Brain microvascular endothelial cell (primary cell): ENCODE measurements at regions not wholly inside any gene's neighbourhood (a gene's known extent, or its start where the extent isn't known, plus 50 kb on each side); places are given as distances from the start of the nearest gene placed in this dataset.

Source experiments
- DNase-seq: peaks from one replicate; pipeline ENCODE4 v3.0.0-alpha.2; 2020
- H3K27ac ChIP-seq: fragments of 250-450 bp; sonication (Bioruptor Pico); 2 replicates; pipeline ENCODE4 v1.5.1; 2020; ENCODE audit warnings: mild to moderate bottlenecking, moderate library complexity
- H3K27me3 ChIP-seq: fragments of 250-450 bp; sonication (Bioruptor Pico); replicated peaks from 2 replicates; pipeline ENCODE4 v1.5.1; 2020; ENCODE audit warnings: mild to moderate bottlenecking
- H3K36me3 ChIP-seq: fragments of 250-450 bp; sonication (Bioruptor Pico); replicated peaks from 2 replicates; pipeline ENCODE4 v1.5.1; 2020; ENCODE audit warnings: mild to moderate bottlenecking
- H3K4me3 ChIP-seq: 2 replicates; pipeline ENCODE4 v1.5.1; 2011; ENCODE audit warnings: low read depth, mild to moderate bottlenecking, control low read depth, low read length, moderate library complexity
- CTCF ChIP-seq: IDR thresholded peaks from 2 replicates; pipeline ENCODE4 v1.5.1; 2011; ENCODE audit warnings: low read depth, mild to moderate bottlenecking, moderate library complexity, low read length, control low read depth, inconsistent platforms; ENCODE audit errors: missing control alignments
- in situ Hi-C: cut with HindIII; loops from 2 replicates; pipeline ENCODE4 v1.10.0; 2017; ENCODE audit warnings: low sequenced_read_pairs, low pct_ligation_motif_present

- H3K27ac ChIP-seq: no peak overlapping the region
- no peaks in the 10 kb centered on the region for H3K36me3 ChIP-seq
- in situ Hi-C loops: no loop called here
- peaks cover 6% of the 10 kb centered on the region for H3K27me3 ChIP-seq
- peak overlapping the region; percentile 71 for H3K4me3 ChIP-seq
- peak; percentile 40 for DNase-seq
- peak; percentile 68 for TF ChIP-seq CTCF
Measured at GRCh38 chr2:71277536-71278103, 50.7 kb upstream of the PAIP2B start.

- H3K27ac ChIP-seq: no peak overlapping the region
- no peak for DNase-seq
- H3K4me3 ChIP-seq: peak overlapping the region; percentile 71
- H3K36me3 ChIP-seq: no peaks in the 10 kb centered on the region
- H3K27me3 ChIP-seq: peaks cover 6% of the 10 kb centered on the region
- in situ Hi-C loops: no loop called here
- no peak for TF ChIP-seq CTCF
Measured at GRCh38 chr2:71277147-71277475, 50.2 kb upstream of the PAIP2B start.

GRCh38 chr2:71276311-71277146 is 49.6 kb upstream of the PAIP2B start:
- Histone ChIP-seq H3K4me3 (peak overlapping the region; percentile 71), H3K27ac (no peak overlapping the region), H3K27me3 (peaks cover 6% of the 10 kb centered on the region), H3K36me3 (no peaks in the 10 kb centered on the region)
- in situ Hi-C loops: no loop called here
- peak; percentile 76 for DNase-seq
- TF ChIP-seq CTCF: peak; percentile 16
